ENCODE measurements at regions not wholly inside any gene's neighbourhood (a gene's known extent, or its start where the extent isn't known, plus 50 kb on each side); places are given as distances from the start of the nearest gene placed in this dataset.

- no peak overlapping the region for H3K27ac Mint-ChIP-seq
- Histone ChIP-seq H3K79me2 (replicated peaks; ENCODE audit: insufficient read depth) (no peaks in the 10 kb centered on the region), H4K20me1 (replicated peaks; ENCODE audit: insufficient read depth) (no peaks in the 10 kb centered on the region), H3K27ac (ENCODE audit: low read depth) (no peak overlapping the region), H3K4me2 (no peak overlapping the region), H3K27me3 (ENCODE audit: insufficient read depth) (no peaks in the 10 kb centered on the region), H3K4me3 (no peak overlapping the region), H3K4me1 (ENCODE audit: insufficient read depth) (peaks cover 16% of the 10 kb centered on the region), H3F3A (replicated peaks; ENCODE audit: low read depth) (no peaks in the 10 kb centered on the region), H2AFZ (no peak overlapping the region), H3K36me3 (ENCODE audit: insufficient read depth) (no peaks in the 10 kb centered on the region), H3K9me2 (ENCODE audit: insufficient read depth) (no peaks in the 10 kb centered on the region)
- peaks cover 15% of the 10 kb centered on the region for H3K27me3 Mint-ChIP-seq (ENCODE audit: insufficient read depth, low read depth, poor library complexity)
- DNase-seq (ENCODE audit: low spot score) (no peak), ATAC-seq (no peak)
- H3K4me3 Mint-ChIP-seq: no peak overlapping the region
- peaks cover 18% of the 10 kb centered on the region for H3K4me1 Mint-ChIP-seq
- no peaks in the 10 kb centered on the region for H3K9me3 Mint-ChIP-seq
- TF ChIP-seq CREB1 (CRISPR knock-in tag; IDR thresholded peaks at IDR 0.05; ENCODE audit: low read depth): no peak
- no peaks in the 10 kb centered on the region for H3K36me3 Mint-ChIP-seq (ENCODE audit: low read depth)
These were observed 79.1 kb downstream of the INHBB start for GRCh38 chr2:120425014-120425413.

- H3K9me3 Mint-ChIP-seq: no peaks in the 10 kb centered on the region
- Histone ChIP-seq H2AFZ (peak overlapping the region; percentile 56), H3K79me2 (replicated peaks; ENCODE audit: insufficient read depth) (no peaks in the 10 kb centered on the region), H3K4me2 (no peak overlapping the region), H3K36me3 (ENCODE audit: insufficient read depth) (no peaks in the 10 kb centered on the region), H4K20me1 (replicated peaks; ENCODE audit: insufficient read depth) (no peaks in the 10 kb centered on the region), H3K4me1 (ENCODE audit: insufficient read depth) (peaks cover 25% of the 10 kb centered on the region), H3F3A (replicated peaks; ENCODE audit: low read depth) (no peaks in the 10 kb centered on the region), H3K27ac (ENCODE audit: low read depth) (no peak overlapping the region), H3K27me3 (ENCODE audit: insufficient read depth) (no peaks in the 10 kb centered on the region), H3K4me3 (no peak overlapping the region), H3K9me2 (ENCODE audit: insufficient read depth) (no peaks in the 10 kb centered on the region)
- peaks cover 24% of the 10 kb centered on the region for H3K27me3 Mint-ChIP-seq (ENCODE audit: insufficient read depth, low read depth, poor library complexity)
- H3K4me3 Mint-ChIP-seq: no peak overlapping the region
- DNase-seq (ENCODE audit: low spot score) (no peak), ATAC-seq (peak; percentile 51)
- H3K36me3 Mint-ChIP-seq (ENCODE audit: low read depth): no peaks in the 10 kb centered on the region
- H3K4me1 Mint-ChIP-seq: peaks cover 28% of the 10 kb centered on the region
- TF ChIP-seq EZH2phosphoT487 (IDR thresholded peaks at IDR 0.05; ENCODE audit: unreplicated experiment) (no peak), ZNF331 (CRISPR knock-in tag; IDR thresholded peaks at IDR 0.05; ENCODE audit: low read depth) (no peak)
- H3K27ac Mint-ChIP-seq: no peak overlapping the region
These were observed 82.8 kb downstream of the INHBB start for GRCh38 chr2:120428748-120429147.

GRCh38 chr2:120429586-120430500 is 83.9 kb downstream of the INHBB start:
- peak in 1 of 2 experiments; percentile 15; a peak in 1 of 4 replicates for TF ChIP-seq CTCF (conservative IDR thresholded peaks at IDR 0.05; ENCODE audit: low read depth in 2 of 2)
- no peak for TF ChIP-seq ETS1 (IDR thresholded peaks at IDR 0.05)
- Histone ChIP-seq H3K27me3 (ENCODE audit: insufficient read depth) (no peaks in the 10 kb centered on the region), H3K27ac (ENCODE audit: low read depth) (no peak overlapping the region), H3K79me2 (replicated peaks; ENCODE audit: insufficient read depth) (no peaks in the 10 kb centered on the region), H3F3A (replicated peaks; ENCODE audit: low read depth) (no peaks in the 10 kb centered on the region), H3K4me2 (peak overlapping the region; percentile 71; the same call in 1 of the 2 replicates), H3K4me3 (peak overlapping the region; percentile 30; the same call in 1 of the 2 replicates), H3K36me3 (ENCODE audit: insufficient read depth) (no peaks in the 10 kb centered on the region), H4K20me1 (replicated peaks; ENCODE audit: insufficient read depth) (no peaks in the 10 kb centered on the region), H2AFZ (peak overlapping the region; percentile 89; the same call in 1 of the 2 replicates), H3K9me2 (ENCODE audit: insufficient read depth) (no peaks in the 10 kb centered on the region), H3K4me1 (ENCODE audit: insufficient read depth) (peaks cover 32% of the 10 kb centered on the region)
- Mint-ChIP-seq H3K4me3 (peak overlapping the region; percentile 35), H3K36me3 (ENCODE audit: low read depth) (no peaks in the 10 kb centered on the region), H3K27ac (0 out of 2 replicates have a peak overlapping the region, but pooled peaks have one; percentile 37), H3K4me1 (peaks cover 37% of the 10 kb centered on the region), H3K27me3 (ENCODE audit: insufficient read depth, low read depth, poor library complexity) (peaks cover 23% of the 10 kb centered on the region), H3K9me3 (no peaks in the 10 kb centered on the region)
- ATAC-seq: peak; percentile 63
- DNase-seq (ENCODE audit: low spot score): peak; percentile 52
